Heart right ventricle (tissue), 16 donors: ENCODE measurements at regions not wholly inside any gene's neighbourhood (a gene's known extent, or its start where the extent isn't known, plus 50 kb on each side); places are given as distances from the start of the nearest gene placed in this dataset.

Experiments used
- ATAC-seq, 8 donors: fragments of 200-7000 bp; cut with Tn5 transposase; one replicate each; pipeline ENCODE4 v1.9.1; 2020; ENCODE audit warnings: mild to moderate bottlenecking in 8 of 8, moderate library complexity in 8 of 8, moderate number of reproducible peaks in 1 of 8
- DNase-seq, 2 donors: peaks; one replicate each; pipeline ENCODE4 v3.0.0-alpha.2; 2020
- H3K27ac ChIP-seq, 10 donors: fragments of 200-600 bp; sonication (generic) in 2 of 10; one replicate each; pipeline versions ENCODE4 v1.5.0 to v1.8.0; 2020 to 2022; ENCODE audit warnings: mild to moderate bottlenecking in 3 of 10
- H3K27me3 ChIP-seq, 7 donors: fragments of 200-600 bp; one replicate each; pipeline ENCODE4 v1.8.0; 2021 to 2022; ENCODE audit warnings: mild to moderate bottlenecking in 2 of 7
- H3K36me3 ChIP-seq, 9 donors: fragments of 200-600 bp; sonication (generic) in 1 of 9; one replicate each; pipeline versions ENCODE4 v1.5.0 to v1.8.0; 2020 to 2022; ENCODE audit warnings: mild to moderate bottlenecking in 2 of 9
- H3K4me1 ChIP-seq, 9 donors: fragments of 200-600 bp; sonication (generic) in 1 of 9; one replicate each; pipeline versions ENCODE4 v1.5.0 to v1.8.0; 2020 to 2022; ENCODE audit warnings: mild to moderate bottlenecking in 4 of 9
- H3K4me3 ChIP-seq, 10 donors: fragments of 200-600 bp; sonication (generic) in 2 of 10; one replicate each; pipeline versions ENCODE4 v1.5.0 to v1.8.0; 2020 to 2022; ENCODE audit warnings: mild to moderate bottlenecking in 7 of 10, moderate library complexity in 2 of 10
- H3K9me3 ChIP-seq, 11 donors: fragments of 200-600 bp in 10 of 11; sonication (generic) in 2 of 11; one replicate each; pipeline versions ENCODE4 v1.5.0 to v1.8.0; 2013 to 2022; ENCODE audit warnings: mild to moderate bottlenecking in 2 of 11, control low read depth in 1 of 11, moderate library complexity in 1 of 11
- CTCF ChIP-seq, 9 donors: fragments of 200-600 bp; sonication (generic) in 2 of 9; IDR thresholded peaks; one replicate each; pipeline versions ENCODE4 v1.5.0 to v1.8.0; 2021 to 2022; ENCODE audit warnings: antibody characterized with exemption in 9 of 9, mild to moderate bottlenecking in 5 of 9, moderate library complexity in 1 of 9
- WGBS, 2 donors: extraction: QIAGEN DNeasy Blood & Tissue Kit; methylation state at CpG; one replicate each; pipeline ENCODE4 v1.1.7; 2013; ENCODE audit warnings: inconsistent platforms in 1 of 2; 5-methylcytosine and 5-hydroxymethylcytosine counted together
- intact Hi-C, 10 donors: fragments of 100-400 bp; cut with DNase I; formaldehyde crosslinking; loops; one replicate each; pipeline versions ENCODE4 v1.11.1 to v1.14.2; 2022
- donor health status: Arrhythmogenic right ventricular cardiomyopathy.
- donor health status: ischemic (EF 13 %, LVEDD 7.1; RV severe dilation, severe dysfunction).
- donor health status: healthy with polysubstance abuse.
- donor health status: DM: no; HTN: yes; CAD: no.
- donor health status: DM: no; HTN: no; CAD: no.
- donor health status: ischemic (EF 25% LVEDD 6.9; RV normal size, moderate dysfunction).
- donor health status: ischemic (EF 25% LVEDD 5.7; RV mildly dilated, moderate dysfunction).
- donor health status: healthy.
- donor health status: DM: yes; HTN: yes; CAD: no.
- donor health status: Ischemic cardiomyopathy.
- donor health status: ischemic (EF 35%, LVEDD 5.7; RV mildly dilated, moderate dysfunction).
- donor health status: nonischemic (EF 11% LVEDD 7.7; RV severe dilation, severe dysfunction).
- donor health status: DM: yes; HTN: yes; CAD: no.
- donor health status: PGD.
- donor health status: ischemic (EF 29% LVEDD 5.4; RV normal size, mild dysfunction).
- donor health status: nonischemic (EF 23%, LVEDD 6.1; RV moderate dilation, normal function).

- intact Hi-C loops: no loop called here
- Histone ChIP-seq H3K36me3 (peaks cover 0 to 5% (median 0%) of the 10 kb centered on the region in 9 donors), H3K27ac (peak overlapping the region in 5 of 10 donors; percentile 14 to 71 (median 54)), H3K4me3 (peak overlapping the region in 5 of 10 donors; percentile 5 to 43 (median 37)), H3K9me3 (peaks cover 0 to 10% (median 0%) of the 10 kb centered on the region in 11 donors), H3K4me1 (peaks cover 0 to 15% (median 0%) of the 10 kb centered on the region in 9 donors), H3K27me3 (no peaks in the 10 kb centered on the region)
- ATAC-seq: peak in 4 of 8 donors; percentile 45 to 86 (median 57)
- no peak for DNase-seq
- no peak for TF ChIP-seq CTCF (IDR thresholded peaks at IDR 0.05)
Observed at GRCh38 chr10:54869022-54869421, 68.0 kb upstream of the PCDH15 start.

- intact Hi-C loops: no loop called here
- no peak for DNase-seq
- Histone ChIP-seq H3K36me3 (peaks cover 0 to 5% (median 0%) of the 10 kb centered on the region in 9 donors), H3K27me3 (no peaks in the 10 kb centered on the region), H3K4me3 (peak overlapping the region in 3 of 10 donors; percentile 34 to 43 (median 37)), H3K27ac (no peak overlapping the region), H3K4me1 (peaks cover 0 to 15% (median 0%) of the 10 kb centered on the region in 9 donors), H3K9me3 (peaks cover 0 to 13% (median 0%) of the 10 kb centered on the region in 11 donors)
- TF ChIP-seq CTCF (IDR thresholded peaks at IDR 0.05): no peak
- no peak for ATAC-seq
Observed at GRCh38 chr10:54866666-54867065, 65.6 kb upstream of the PCDH15 start.

- intact Hi-C loops: no loop called here
Observed at GRCh38 chr10:54854843-54855242, 53.8 kb upstream of the PCDH15 start.

GRCh38 chr10:54854389-54854788, 53.4 kb upstream of the PCDH15 start:
- Histone ChIP-seq H3K36me3 (no peaks in the 10 kb centered on the region), H3K27ac (no peak overlapping the region), H3K4me1 (no peaks in the 10 kb centered on the region), H3K4me3 (no peak overlapping the region), H3K27me3 (no peaks in the 10 kb centered on the region), H3K9me3 (peaks cover 0 to 10% (median 0%) of the 10 kb centered on the region in 11 donors)
- ATAC-seq (no peak), DNase-seq (no peak)
- WGBS, 2 donors: 76 to 81% methylated on average over 3 of the region's 3 CpGs
- intact Hi-C loops: no loop called here
- no peak for TF ChIP-seq CTCF (IDR thresholded peaks at IDR 0.05)

More at GRCh38 chr10:54854843-54855242, 53.8 kb upstream of the PCDH15 start:
- Histone ChIP-seq H3K36me3 (no peaks in the 10 kb centered on the region), H3K9me3 (peaks cover 0 to 10% (median 0%) of the 10 kb centered on the region in 11 donors), H3K4me3 (no peak overlapping the region), H3K27me3 (no peaks in the 10 kb centered on the region), H3K4me1 (no peaks in the 10 kb centered on the region), H3K27ac (no peak overlapping the region)
- ATAC-seq: no peak
- TF ChIP-seq CTCF (IDR thresholded peaks at IDR 0.05): no peak
- WGBS, 2 donors: 80 to 85% methylated on average over 3 of the region's 3 CpGs
- no peak for DNase-seq
